Esophagus squamous epithelium (tissue), 5 donors: ENCODE measurements at regions not wholly inside any gene's neighbourhood (a gene's known extent, or its start where the extent isn't known, plus 50 kb on each side); places are given as distances from the start of the nearest gene placed in this dataset.

Source experiments
- DNase-seq: peaks from one replicate; lab custom pipeline; 2025; lab: John Stamatoyannopoulos, UW
- H3K27ac ChIP-seq, 4 donors: fragments of 200-600 bp; sonication (generic); one replicate each; pipeline ENCODE4 v1.5.1; 2016 to 2019; ENCODE audit warnings: mild to moderate bottlenecking in 1 of 4
- H3K27me3 ChIP-seq, 4 donors: fragments of 200-600 bp; sonication (generic); 1 replicate in 3 of 4; 2 replicates in 1 of 4; pipeline versions ENCODE4 v1.5.1 to v1.6.0; 2017 to 2021; ENCODE audit warnings: antibody characterized with exemption in 1 of 4
- H3K36me3 ChIP-seq, 3 donors: fragments of 200-600 bp; sonication (generic); one replicate each; pipeline ENCODE4 v1.5.1; 2016 to 2019
- H3K4me1 ChIP-seq, 3 donors: fragments of 200-600 bp; sonication (generic); one replicate each; pipeline ENCODE4 v1.5.1; 2017 to 2019
- H3K4me3 ChIP-seq, 4 donors: fragments of 200-600 bp; sonication (generic); 1 replicate in 3 of 4; 2 replicates in 1 of 4; pipeline ENCODE4 v1.5.1; 2016 to 2019; ENCODE audit warnings: mild to moderate bottlenecking in 2 of 4, moderate library complexity in 1 of 4
- H3K9me3 ChIP-seq, 3 donors: fragments of 200-600 bp; sonication (generic); one replicate each; pipeline ENCODE4 v1.5.1; 2016 to 2019
- CTCF ChIP-seq, 6 experiments: fragments of 450-650 bp in 4 of 6; fragments of 200-600 bp in 2 of 6; sonication (generic) in 2 of 6; IDR thresholded peaks; one replicate each; pipeline ENCODE4 v1.5.1; 2016 to 2019; ENCODE audit warnings: antibody characterized with exemption in 6 of 6, mild to moderate bottlenecking in 4 of 6, moderate library complexity in 4 of 6
- POLR2A ChIP-seq, 4 donors: fragments of 450-650 bp; IDR thresholded peaks; one replicate each; pipeline ENCODE4 v1.6.1; 2017; ENCODE audit warnings: antibody characterized with exemption in 4 of 4, mild to moderate bottlenecking in 4 of 4, moderate library complexity in 3 of 4
- WGBS, 2 donors: methylation state at CpG; one replicate each; pipeline ENCODE4 v1.1.5; 2018; 5-methylcytosine and 5-hydroxymethylcytosine counted together
- intact Hi-C: fragments of 100-400 bp; cut with DNase I; formaldehyde crosslinking; loops from one replicate; pipeline ENCODE4 v1.15.0; 2022
- donor health status: DM: yes; HTN: yes; CAD: no.

GRCh38 chr9:113690055-113690740 is 185.9 kb upstream of the ZNF618 start:
- no peak overlapping the region for H3K27ac ChIP-seq
- DNase-seq: no peak
- peaks cover 0 to 25% (median 5%) of the 10 kb centered on the region in 3 donors for H3K4me1 ChIP-seq
- H3K9me3 ChIP-seq: no peaks in the 10 kb centered on the region
- 59 to 74% methylated on average over 9 to 11 of the region's 11 CpGs for WGBS, 2 donors
- intact Hi-C loops: no loop called here
- H3K4me3 ChIP-seq: no peak overlapping the region
- TF ChIP-seq POLR2A (IDR thresholded peaks at IDR 0.05): no peak
- TF ChIP-seq CTCF (IDR thresholded peaks at IDR 0.05): no peak
- peaks cover 0 to 61% (median 7%) of the 10 kb centered on the region in 4 donors for H3K27me3 ChIP-seq
- H3K36me3 ChIP-seq: no peaks in the 10 kb centered on the region

GRCh38 chr9:113692256-113692655 is 183.9 kb upstream of the ZNF618 start:
- no peaks in the 10 kb centered on the region for H3K36me3 ChIP-seq
- no peak overlapping the region for H3K4me3 ChIP-seq
- intact Hi-C loops: no loop called here
- WGBS, 2 donors: 67 to 79% methylated on average over 2 of the region's 2 CpGs
- H3K9me3 ChIP-seq: no peaks in the 10 kb centered on the region
- peaks cover 0 to 24% (median 5%) of the 10 kb centered on the region in 3 donors for H3K4me1 ChIP-seq
- no peak for TF ChIP-seq CTCF (IDR thresholded peaks at IDR 0.05)
- no peak for TF ChIP-seq POLR2A (IDR thresholded peaks at IDR 0.05)
- H3K27ac ChIP-seq: no peak overlapping the region
- peaks cover 0 to 50% (median 7%) of the 10 kb centered on the region in 4 donors for H3K27me3 ChIP-seq
- DNase-seq: no peak

GRCh38 chr9:113694912-113695311 is 181.2 kb upstream of the ZNF618 start:
- Histone ChIP-seq H3K4me1 (no peaks in the 10 kb centered on the region), H3K9me3 (no peaks in the 10 kb centered on the region), H3K27ac (no peak overlapping the region), H3K36me3 (no peaks in the 10 kb centered on the region), H3K27me3 (peaks cover 0 to 34% (median 0%) of the 10 kb centered on the region in 4 donors), H3K4me3 (no peak overlapping the region)
- 71 to 72% methylated on average over 4 of the region's 4 CpGs for WGBS, 2 donors
- intact Hi-C loops: no loop called here
- no peak for TF ChIP-seq POLR2A (IDR thresholded peaks at IDR 0.05)
- TF ChIP-seq CTCF (IDR thresholded peaks at IDR 0.05): no peak
- DNase-seq: no peak

- TF ChIP-seq CTCF (IDR thresholded peaks at IDR 0.05) (no peak), POLR2A (IDR thresholded peaks at IDR 0.05) (no peak)
- intact Hi-C loops: no loop called here
- WGBS, 2 donors: 43 to 65% methylated on average over 2 of the region's 2 CpGs
- DNase-seq: no peak
- no peaks in the 10 kb centered on the region for H3K9me3 ChIP-seq
- H3K4me3 ChIP-seq: no peak overlapping the region
- no peaks in the 10 kb centered on the region for H3K36me3 ChIP-seq
- H3K4me1 ChIP-seq: no peaks in the 10 kb centered on the region
- H3K27ac ChIP-seq: no peak overlapping the region
- H3K27me3 ChIP-seq: peaks cover 0 to 34% (median 0%) of the 10 kb centered on the region in 4 donors
These were observed 180.7 kb upstream of the ZNF618 start for GRCh38 chr9:113695440-113695851.

GRCh38 chr9:113695901-113696300 is 180.2 kb upstream of the ZNF618 start:
- no peak overlapping the region for H3K27ac ChIP-seq
- peaks cover 0 to 34% (median 0%) of the 10 kb centered on the region in 4 donors for H3K27me3 ChIP-seq
- no peaks in the 10 kb centered on the region for H3K9me3 ChIP-seq
- WGBS, 2 donors: 35 to 48% methylated on average over 2 of the region's 2 CpGs
- no peak overlapping the region for H3K4me3 ChIP-seq
- H3K4me1 ChIP-seq: no peaks in the 10 kb centered on the region
- TF ChIP-seq POLR2A (IDR thresholded peaks at IDR 0.05): no peak
- TF ChIP-seq CTCF (IDR thresholded peaks at IDR 0.05): no peak
- intact Hi-C loops: no loop called here
- no peak for DNase-seq
- H3K36me3 ChIP-seq: no peaks in the 10 kb centered on the region
